HG02973 (cell line): ENCODE measurements at regions not wholly inside any gene's neighbourhood (a gene's known extent, or its start where the extent isn't known, plus 50 kb on each side); places are given as distances from the start of the nearest gene placed in this dataset.
A peak's percentile ranks its signal among the peaks of the same experiment; 100 is the strongest.

Experiments used
- ATAC-seq: cut with Tn5 transposase; IDR thresholded peaks from one replicate; pipeline ENCODE4 v1.9.1; 2021; ENCODE audit warnings: moderate library complexity; ENCODE audit not compliant: unreplicated experiment

DNA sequence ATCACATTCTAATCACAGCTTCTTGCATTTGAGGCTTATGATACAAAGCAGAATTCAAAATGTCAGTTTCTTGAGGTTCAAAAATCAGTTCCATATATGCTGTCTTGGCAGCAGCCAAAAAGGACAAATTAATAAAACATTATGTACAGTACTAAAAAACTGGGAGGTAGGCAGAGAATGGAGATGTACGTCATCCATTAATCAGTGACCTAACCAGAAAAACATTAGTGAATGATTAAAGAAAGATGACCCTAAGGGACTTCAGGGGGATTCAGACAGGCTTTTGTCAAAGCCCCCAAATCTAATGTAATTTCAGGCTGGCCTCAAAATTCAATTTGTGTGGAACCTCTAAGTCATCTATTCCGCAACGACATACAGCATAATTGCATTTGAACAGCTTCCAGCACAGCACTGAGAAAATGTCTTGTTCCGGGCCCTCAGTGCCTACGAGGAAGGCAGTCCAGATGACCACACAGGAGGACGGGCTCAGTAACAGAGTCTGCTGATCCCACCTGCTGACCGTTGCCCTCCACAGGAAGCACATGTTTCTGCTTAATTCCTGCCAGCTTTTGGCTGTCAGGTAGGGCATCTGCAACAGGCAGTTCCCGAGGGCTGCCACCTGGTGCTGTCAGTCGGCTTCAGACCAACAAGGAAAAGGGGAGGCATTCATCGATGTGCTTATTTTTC is 83.8 kb upstream of the HHIP start:
- ATAC-seq: no peak

DNA sequence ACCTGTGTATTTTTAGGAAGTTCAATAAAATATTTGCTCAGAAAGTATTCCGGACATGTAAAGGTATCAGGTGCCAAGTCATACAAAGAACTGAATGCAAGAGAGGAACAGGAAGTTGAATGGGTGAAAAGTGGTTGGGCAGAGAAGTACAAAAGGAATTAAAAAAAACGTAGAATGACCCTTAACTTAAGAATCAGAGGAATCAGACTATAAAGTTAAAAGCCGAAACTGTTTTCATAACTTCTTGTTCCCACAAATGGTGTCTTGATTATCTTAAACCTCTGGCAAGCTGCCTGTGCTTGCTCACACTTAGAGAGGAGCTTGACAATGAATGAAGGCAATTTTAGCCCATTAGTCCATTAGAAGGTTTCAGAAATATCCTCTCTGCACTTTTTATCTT is 81.6 kb upstream of the HHIP start:
- no peak for ATAC-seq

DNA sequence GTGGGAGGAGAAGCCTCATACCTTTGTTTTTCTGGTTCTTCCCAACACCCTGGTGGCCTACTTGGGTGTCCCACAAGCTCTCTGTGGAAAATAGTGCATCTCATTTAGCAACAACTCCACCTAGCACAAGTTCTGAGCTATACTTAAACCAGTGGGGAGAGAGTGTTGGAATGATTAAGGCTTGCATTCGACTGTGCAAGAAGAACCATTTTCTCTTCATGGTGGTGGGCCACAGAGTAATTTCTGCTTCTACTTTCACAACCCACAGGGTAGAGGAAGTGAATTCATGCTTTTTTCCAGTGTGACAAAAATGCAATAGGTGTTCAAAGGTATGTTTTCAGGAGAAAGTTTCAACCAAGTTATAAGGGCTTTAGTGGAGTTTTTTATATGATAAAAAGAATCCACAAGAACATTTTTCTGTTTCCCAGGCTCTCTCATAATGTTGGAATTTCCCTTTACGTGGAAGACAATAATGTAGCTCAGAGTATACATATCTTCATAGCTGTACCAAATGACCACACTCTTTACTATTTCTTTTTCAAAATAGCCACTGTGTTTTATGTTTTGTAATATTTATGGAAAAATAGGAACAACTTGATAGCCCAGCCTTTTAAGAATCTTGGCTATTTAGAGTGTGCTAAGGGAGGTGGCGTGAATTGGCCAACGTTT is 80.3 kb upstream of the HHIP start:
- peak; percentile 73 for ATAC-seq

DNA sequence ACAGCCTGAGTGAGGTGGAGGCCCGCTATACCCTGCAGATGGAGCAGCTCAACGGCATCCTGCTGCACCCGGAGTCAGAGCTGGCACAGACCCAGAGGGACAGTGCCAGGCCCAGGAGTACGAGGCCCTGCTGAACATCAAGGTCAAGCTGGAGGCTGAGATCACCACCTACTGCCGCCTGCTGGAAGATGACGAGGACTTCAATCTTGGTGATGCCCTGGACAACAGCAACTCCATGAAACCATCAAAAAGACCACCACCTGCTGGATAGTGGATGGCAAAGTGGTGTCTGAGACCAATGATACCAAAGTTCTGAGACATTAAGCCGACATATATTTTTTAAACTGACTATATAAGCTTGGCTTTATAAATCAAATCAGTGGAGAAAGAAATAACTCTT is 73.3 kb upstream of the HHIP start:
- ATAC-seq: no peak

DNA sequence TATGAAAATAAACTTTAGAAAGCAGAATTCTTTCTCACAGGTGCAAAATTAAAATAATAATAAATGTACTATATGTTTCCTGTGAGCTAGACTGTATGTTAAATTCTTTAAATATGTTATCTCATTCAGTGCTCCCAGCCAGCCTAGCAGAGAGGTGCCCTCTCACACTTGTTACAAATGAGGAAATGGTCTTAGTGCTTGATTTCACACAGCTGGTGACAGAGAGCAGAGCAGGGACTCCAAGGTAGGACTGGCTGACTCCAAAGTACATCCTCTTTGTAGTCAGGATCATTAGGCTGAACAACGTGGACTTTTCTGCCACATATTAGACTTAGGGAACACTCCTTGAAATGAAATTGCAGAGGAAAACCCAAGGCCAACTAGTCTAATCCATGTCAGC is 72.0 kb upstream of the HHIP start:
- ATAC-seq: peak; percentile 52

DNA sequence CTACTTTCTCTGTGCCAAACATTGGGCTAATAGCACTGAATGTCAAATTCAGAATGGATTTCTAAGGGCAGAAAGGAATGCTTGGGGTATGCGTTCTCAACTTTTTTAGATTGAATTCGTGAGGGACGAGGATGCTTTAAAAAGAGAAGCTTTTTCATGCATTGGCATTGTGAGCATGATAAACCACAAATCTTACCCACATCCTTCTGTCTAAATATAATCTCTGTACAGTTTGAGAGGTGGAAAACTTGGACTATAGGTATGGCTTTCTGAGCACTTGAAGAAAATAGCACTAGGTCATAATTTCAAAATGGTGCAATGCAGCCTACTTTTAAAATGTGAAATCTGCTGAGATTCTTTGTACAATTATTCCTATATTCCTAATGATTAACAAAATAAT is 71.4 kb upstream of the HHIP start:
- no peak for ATAC-seq

DNA sequence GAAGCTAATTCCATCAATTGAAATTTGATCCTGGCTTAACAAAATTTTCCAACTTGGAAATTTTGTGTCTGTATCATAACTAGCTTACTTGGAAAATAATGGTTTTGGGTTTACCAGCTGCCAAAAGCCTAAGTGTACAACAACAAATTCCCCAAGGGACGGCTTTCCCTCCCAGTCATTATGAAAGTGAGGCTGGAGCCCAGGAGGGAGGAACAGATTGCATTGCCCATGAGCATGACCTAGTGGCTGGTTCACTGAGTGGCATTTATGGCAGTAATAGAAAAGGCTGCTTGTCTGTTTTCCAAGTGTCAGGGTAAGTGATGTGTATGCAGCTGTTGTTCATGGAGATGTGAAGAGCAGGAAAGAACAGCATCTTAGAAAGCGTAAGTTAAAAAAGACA is 70.8 kb upstream of the HHIP start:
- no peak for ATAC-seq

DNA sequence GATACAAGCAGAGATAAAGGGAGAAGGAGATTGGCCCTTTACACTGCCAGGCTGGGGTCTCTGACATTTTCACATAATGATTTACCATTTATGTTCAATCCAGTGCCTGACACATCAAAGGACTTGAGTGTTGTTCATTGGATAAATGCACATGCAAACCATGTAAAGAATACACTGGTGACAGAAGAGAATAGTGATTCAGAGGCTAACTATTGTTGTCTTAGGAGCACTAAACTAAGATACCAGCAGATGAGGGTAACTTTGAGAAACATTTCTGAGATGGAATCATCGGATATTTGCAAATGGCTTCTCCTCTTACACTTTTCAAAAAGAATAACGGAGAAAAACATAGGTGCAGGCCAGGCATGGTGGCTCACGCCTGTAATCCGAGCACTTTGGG is 67.3 kb upstream of the HHIP start:
- no peak for ATAC-seq

DNA sequence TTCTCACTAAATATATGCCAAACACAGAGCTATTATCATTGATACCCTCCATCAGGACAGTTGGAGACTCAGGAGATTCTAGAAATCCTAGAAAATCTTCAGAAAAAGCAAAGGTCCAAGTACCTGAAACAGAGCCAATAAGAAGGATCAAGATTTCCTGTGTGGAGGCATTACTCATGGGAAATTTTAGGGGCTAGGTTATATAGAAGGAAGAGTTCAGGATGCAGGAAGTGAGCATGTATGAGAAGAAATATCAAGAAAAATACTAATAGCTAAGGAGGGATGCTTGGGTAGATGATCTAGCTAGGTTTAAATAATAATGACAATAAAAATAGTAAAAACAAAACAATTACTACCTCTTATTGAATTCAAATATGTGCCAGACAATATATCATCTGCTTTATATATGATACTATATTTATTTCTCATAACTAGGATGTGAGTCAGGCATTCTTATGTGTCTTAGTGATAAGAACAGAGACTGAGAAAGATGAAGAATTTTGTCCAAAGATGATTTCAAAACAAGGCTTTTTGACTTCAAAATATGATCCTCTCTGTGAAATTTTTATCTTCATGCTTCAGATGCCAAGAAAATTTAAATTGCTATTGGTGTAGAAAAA is 66.4 kb upstream of the HHIP start:
- ATAC-seq: no peak

DNA sequence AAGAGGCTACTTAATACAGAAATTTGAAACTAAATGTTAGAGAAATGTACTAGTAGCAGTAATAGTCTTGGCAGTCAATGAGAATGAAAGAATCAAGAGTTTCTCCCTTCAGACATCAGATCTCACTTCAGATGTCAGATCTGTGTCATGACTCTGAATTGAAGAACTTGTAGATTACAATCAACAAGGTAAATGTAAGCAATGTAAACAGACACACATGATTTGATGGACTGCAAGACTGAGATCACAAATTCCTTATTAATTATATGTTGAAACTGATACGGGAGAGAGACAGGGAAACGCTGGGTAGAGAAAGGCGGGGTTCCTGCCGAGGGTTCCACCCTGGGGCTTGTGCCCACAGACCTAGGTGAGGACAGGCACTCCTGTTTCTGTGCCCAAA is 65.5 kb upstream of the HHIP start:
- ATAC-seq: no peak

DNA sequence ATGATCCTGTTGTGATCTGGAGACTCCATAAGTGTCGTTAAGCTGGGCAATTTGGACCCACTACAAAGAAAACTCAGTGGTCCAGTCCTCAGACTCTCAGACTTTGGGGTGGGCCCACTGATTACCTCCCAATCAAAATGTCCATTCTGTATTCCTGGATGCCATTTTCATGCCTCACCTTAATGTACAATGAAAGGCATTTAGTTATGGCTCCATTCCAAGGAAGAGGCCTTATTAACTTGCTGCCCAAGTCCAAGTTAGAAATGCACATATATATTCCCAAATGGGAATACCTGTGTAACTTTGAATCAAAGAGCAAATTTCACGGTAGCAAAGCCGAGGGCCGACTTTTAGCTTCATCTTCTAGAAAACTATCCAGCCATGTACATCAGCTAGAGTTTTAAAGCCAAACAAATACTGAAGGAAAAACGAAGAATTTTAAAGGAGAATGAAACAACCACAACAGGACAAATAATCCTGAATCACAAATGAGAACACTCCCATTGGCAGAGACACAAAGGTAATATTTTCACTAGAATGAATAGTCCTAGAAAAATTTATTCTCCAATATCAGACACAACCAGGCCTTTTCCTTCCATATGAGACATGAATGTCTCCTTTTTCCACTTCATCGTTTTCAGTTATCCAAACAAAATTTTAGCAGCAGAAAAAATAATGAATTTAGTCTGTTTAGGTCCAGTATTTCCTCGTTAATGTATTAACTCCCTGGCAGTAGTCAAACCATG is 63.7 kb upstream of the HHIP start:
- no peak for ATAC-seq

DNA sequence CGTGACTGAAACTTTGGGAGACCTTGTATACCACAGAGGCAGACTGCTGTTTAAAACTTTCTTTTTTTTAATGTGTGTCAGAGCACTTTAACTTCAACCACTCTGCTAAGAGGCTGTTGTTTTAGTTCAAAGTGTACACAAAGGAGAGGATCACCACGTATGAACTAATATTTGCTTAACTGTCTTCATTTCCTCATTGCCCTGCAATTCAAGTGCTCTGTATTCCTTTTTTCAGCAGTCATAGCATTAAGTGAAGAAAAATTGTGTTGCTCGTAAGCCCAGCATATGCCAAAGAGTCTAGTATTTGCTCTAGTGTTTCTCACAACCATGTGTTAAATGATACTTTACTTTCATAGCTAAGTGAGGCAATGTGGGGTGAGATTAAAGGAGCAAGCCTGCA is 63.0 kb upstream of the HHIP start:
- no peak for ATAC-seq

DNA sequence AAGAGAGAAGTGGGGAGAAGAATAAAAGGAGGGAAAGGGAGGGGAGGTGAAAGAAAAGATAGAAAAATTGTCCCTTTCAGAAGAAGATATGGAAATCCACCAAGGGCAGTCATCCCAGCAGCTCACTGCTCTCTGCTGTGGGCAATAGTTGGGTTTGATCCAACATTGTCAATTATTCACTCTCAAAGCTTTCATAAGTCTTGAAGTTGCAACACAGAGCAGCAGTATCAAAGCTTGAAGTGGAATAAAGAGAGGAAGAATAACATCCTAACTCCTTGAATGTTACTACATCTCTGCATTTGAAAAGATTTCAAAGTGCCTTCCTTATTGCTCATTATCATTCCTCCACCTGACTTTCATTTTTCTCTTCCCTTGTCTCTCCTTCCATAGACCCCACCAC is 62.3 kb upstream of the HHIP start:
- ATAC-seq: no peak

DNA sequence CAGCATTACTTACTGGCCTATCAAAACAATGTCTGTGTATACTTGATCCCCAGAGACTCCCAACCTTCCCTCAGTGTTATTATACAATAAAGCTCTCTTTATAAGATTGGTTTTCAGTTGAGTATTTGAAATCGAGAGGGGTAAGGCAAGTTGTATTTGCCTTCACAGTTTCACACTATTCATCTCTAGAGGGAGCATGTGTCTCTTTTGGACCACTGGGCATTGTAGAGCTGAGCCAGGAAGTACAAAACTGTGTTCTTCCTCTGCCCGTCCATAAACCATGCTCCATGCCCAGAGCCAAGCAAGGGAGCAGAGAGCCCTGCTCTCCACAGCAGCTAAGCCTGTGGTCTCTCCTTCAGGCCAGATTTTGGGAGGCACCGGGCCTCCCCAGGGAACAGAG is 61.5 kb upstream of the HHIP start:
- ATAC-seq: no peak

DNA sequence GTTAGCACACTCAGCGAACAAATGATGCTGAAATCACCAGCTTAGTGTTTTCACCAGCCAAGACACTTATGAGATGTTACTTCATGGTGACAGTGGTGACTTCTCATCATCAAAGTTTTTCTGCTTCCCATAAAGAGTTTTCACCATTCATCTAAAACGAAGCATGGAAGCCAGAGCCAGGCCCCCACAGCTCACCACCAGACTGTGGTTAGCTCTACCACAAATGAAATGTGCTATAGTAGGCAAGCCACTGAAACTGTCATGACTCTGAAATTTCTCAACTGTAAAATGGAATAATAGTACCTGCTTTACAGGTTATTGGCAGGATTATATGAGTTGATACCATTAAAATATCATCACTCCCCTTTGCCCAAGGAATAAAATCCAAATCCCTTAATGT is 56.4 kb upstream of the HHIP start:
- no peak for ATAC-seq

DNA sequence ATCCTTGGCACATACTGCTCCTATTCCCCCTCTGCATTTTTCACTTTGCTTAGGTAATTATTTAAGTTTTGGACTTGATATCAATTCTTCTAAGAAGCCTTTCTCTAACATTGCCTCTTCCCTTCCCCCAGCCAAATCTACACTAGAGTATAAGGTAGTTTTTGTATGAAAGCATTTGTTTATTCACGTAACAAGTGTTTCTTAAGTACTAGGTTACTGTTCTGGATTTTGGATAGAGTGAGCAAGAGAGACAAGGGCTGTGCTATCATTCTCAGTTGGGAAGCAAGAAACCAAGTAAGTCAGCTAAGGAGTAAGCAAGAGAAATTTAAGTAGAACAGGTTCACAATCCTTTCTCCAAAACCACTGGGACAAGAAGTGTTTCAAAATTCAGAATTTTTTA is 55.9 kb upstream of the HHIP start:
- ATAC-seq: no peak

DNA sequence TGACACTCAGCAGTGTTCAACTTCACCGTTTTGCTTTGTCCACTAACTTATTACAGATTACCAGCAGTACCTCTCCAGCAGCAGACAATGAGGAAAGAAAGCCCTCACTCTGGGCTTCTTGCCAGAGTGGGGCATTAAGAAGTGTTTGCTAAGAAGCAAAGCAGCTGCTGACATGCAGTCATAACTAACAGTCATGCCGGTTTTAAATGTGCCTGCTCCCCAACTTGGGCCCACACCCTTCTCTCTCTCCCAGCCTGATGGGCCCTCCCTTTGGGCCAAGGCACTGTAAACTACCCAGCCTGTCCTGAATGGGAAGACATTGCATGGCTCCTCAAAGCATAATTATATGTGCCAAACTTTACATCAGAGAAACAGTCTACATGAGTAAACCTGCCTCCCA is 54.6 kb upstream of the HHIP start:
- ATAC-seq: no peak

DNA sequence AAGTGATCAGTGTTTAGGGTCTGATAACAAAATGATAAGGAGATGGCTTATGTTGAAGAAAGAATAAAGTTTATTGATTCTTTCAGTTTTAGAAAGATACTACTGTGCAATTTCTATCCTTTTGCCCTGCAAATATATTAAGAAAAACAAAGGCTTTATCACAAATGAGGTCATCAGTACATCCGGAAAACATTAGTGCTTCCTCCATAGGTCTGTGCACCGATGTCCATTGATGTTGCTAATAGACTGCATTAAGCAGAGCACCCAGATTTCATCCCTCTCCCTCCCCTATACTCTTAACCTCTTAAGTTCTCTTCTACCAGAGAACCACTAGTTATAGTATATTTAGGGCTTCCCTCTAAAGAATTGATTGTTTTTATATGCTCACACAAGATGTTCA is 53.7 kb upstream of the HHIP start:
- no peak for ATAC-seq

DNA sequence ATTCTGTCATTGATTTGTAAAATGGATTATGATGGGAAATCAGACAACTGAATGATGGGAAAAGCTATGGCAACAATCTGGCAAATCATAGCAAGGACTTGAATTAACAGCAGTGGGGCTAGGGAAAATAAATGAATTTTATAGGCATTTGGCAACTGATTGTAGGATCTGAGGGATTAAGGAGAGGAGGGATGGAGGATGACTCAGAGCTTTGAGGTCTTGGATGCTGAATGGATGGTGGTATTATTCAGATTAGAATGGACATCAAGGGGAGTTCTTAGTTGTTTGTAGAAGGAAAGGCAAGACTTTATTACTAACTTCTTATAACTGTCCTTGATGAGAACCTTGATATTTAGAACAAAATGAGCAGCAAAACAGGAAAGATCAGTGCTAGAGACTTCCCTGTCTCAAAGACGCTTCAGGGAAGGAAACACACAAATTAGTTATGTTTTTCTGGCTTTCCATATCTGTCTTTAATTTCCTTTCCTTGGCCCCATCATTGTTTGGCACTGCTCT is 51.4 kb upstream of the HHIP start:
- ATAC-seq: no peak

DNA sequence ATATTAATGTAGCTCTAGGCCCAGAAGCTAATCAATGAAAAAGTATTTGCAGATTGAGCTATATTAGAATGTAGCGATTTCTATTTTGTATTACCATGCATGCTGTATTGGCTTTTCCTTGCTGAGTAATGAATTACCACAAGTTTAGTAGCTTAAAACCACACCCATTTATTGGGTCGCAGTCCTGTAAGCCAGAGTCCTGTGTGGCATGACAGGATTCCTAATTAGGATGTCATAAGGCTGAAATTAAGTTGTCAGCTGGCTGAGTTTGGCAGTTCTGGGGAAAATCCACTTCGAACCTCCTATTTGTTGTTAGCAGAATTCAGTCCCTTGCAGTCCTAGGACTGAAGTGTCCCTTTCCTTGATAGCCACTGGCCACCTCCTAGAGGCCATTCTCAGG is 50.3 kb upstream of the HHIP start:
- ATAC-seq: no peak
